Kidney (tissue), 13 donors: ENCODE measurements at regions not wholly inside any gene's neighbourhood (a gene's known extent, or its start where the extent isn't known, plus 50 kb on each side); places are given as distances from the start of the nearest gene placed in this dataset.

Experiments
- DNase-seq, 5 donors: peaks; one replicate each; pipeline ENCODE4 v3.0.0-alpha.2; 2013 to 2020
- FAIRE-seq: peaks from 2 replicates; lab custom pipeline; 2012; peaks lifted over from hg19 to GRCh38; lab: Jason Lieb, UNC
- H3K27ac ChIP-seq, 2 donors: one replicate each; pipeline ENCODE4 v1.7.0; 2013; ENCODE audit warnings: low read depth in 2 of 2, low read length in 2 of 2, inconsistent platforms in 1 of 2
- H3K27me3 ChIP-seq: one replicate; pipeline ENCODE4 v1.7.1; 2013; ENCODE audit warnings: low read length, inconsistent platforms; ENCODE audit not compliant: control insufficient read depth, insufficient read depth
- H3K36me3 ChIP-seq, 3 donors: one replicate each; pipeline versions ENCODE4 v1.7.0 to v1.7.1; 2013; ENCODE audit warnings: low read length in 3 of 3, control low read depth in 1 of 3, inconsistent platforms in 1 of 3; ENCODE audit not compliant: insufficient read depth in 3 of 3, control insufficient read depth in 2 of 3
- H3K4me1 ChIP-seq, 3 donors: one replicate each; pipeline versions ENCODE4 v1.7.0 to v1.7.1; 2013; ENCODE audit warnings: low read length in 3 of 3, inconsistent platforms in 1 of 3, low read depth in 1 of 3; ENCODE audit not compliant: control insufficient read depth in 2 of 3, insufficient read depth in 2 of 3
- H3K4me3 ChIP-seq, 3 donors: one replicate each; pipeline versions ENCODE4 v1.7.0 to v1.8.1; 2013; ENCODE audit warnings: low read length in 3 of 3, control low read depth in 1 of 3, inconsistent platforms in 1 of 3
- H3K9ac ChIP-seq, 3 donors: one replicate each; pipeline versions ENCODE4 v1.7.0 to v1.7.1; 2013; ENCODE audit warnings: low read length in 3 of 3, control low read depth in 1 of 3, inconsistent platforms in 1 of 3
- H3K9me3 ChIP-seq, 3 donors: one replicate each; pipeline versions ENCODE4 v1.7.0 to v1.7.1; 2013; ENCODE audit warnings: low read length in 3 of 3, control low read depth in 1 of 3, inconsistent platforms in 1 of 3; ENCODE audit not compliant: control insufficient read depth in 2 of 3, insufficient read depth in 1 of 3
- CTCF ChIP-seq: IDR thresholded peaks from 3 replicates; pipeline ENCODE4 v1.5.1; 2012; ENCODE audit warnings: mild to moderate bottlenecking, moderate library complexity, borderline replicate concordance; ENCODE audit not compliant: insufficient read depth; ENCODE audit errors: extremely low read depth
- intact Hi-C: fragments of 100-400 bp; cut with DNase I; formaldehyde crosslinking; loops from one replicate; pipeline ENCODE4 v1.11.1; 2022
- donor health status: control.
- donor health status: control.
- donor health status: control.
- donor health status: control.
- donor health status: control.
- donor health status: DM: yes; HTN: yes; CAD: no.
- donor health status: Normal renal cell carcinoma (clear cell type).

DNA sequence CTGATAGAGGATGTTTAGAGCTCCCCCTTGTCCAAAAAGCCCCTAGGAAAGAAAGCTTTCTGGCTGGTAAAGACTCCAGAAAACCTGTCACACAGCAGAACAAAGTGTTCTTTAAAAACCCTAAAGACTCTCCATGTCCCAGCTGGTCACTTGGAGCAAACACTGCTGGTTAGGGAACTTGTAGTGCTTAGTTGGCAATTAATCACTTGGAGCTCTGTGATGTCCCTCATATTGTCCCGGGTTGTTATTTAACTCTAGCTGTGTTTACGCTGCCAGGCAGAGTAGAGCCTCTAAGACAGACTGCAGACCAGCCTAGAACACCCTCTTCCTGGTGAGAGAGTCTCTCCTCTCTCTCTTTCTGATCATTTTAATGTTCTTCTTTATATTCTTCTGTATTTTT is 267.3 kb downstream of the BCOR start:
- intact Hi-C loops: no loop called here
- TF ChIP-seq CTCF: no peak

GRCh38 chrX:39832211-39832610 is 265.5 kb downstream of the BCOR start:
- H3K4me1 ChIP-seq: peaks cover 0 to 8% (median 0%) of the 10 kb centered on the region in 3 donors
- no peak overlapping the region for H3K4me3 ChIP-seq
- no peaks in the 10 kb centered on the region for H3K9me3 ChIP-seq
- DNase-seq: no peak
- H3K27me3 ChIP-seq: peaks cover 4% of the 10 kb centered on the region
- no peak for TF ChIP-seq CTCF
- no peaks in the 10 kb centered on the region for H3K36me3 ChIP-seq
- H3K27ac ChIP-seq: no peak overlapping the region
- H3K9ac ChIP-seq: no peak overlapping the region
- intact Hi-C loops: no loop called here
- FAIRE-seq: no peak

More for the DNA sequence above, 267.3 kb downstream of the BCOR start:
- Histone ChIP-seq H3K27ac (peak overlapping the region in 1 of 2 donors; percentile 34), H3K4me1 (peaks cover 0 to 8% (median 0%) of the 10 kb centered on the region in 3 donors), H3K9me3 (no peaks in the 10 kb centered on the region), H3K27me3 (peaks cover 4% of the 10 kb centered on the region), H3K36me3 (no peaks in the 10 kb centered on the region), H3K4me3 (no peak overlapping the region), H3K9ac (no peak overlapping the region)
- DNase-seq: peak in 2 of 5 donors; percentile 49 to 78
- peak; percentile 68 for FAIRE-seq

GRCh38 chrX:39834600-39834999 is 263.2 kb downstream of the BCOR start:
- no peak for TF ChIP-seq CTCF
- no peak overlapping the region for H3K4me3 ChIP-seq
- H3K27me3 ChIP-seq: peaks cover 4% of the 10 kb centered on the region
- H3K9me3 ChIP-seq: no peaks in the 10 kb centered on the region
- H3K9ac ChIP-seq: no peak overlapping the region
- intact Hi-C loops: no loop called here
- H3K36me3 ChIP-seq: no peaks in the 10 kb centered on the region
- no peak for FAIRE-seq
- peaks cover 0 to 7% (median 0%) of the 10 kb centered on the region in 3 donors for H3K4me1 ChIP-seq
- no peak overlapping the region for H3K27ac ChIP-seq
- no peak for DNase-seq

GRCh38 chrX:39835241-39835640 is 262.5 kb downstream of the BCOR start:
- DNase-seq (no peak), FAIRE-seq (no peak)
- Histone ChIP-seq H3K4me1 (peaks cover 0 to under 1% (median 0%) of the 10 kb centered on the region in 3 donors), H3K27ac (no peak overlapping the region), H3K4me3 (no peak overlapping the region), H3K9ac (no peak overlapping the region), H3K36me3 (no peaks in the 10 kb centered on the region), H3K27me3 (peaks cover 4% of the 10 kb centered on the region), H3K9me3 (no peaks in the 10 kb centered on the region)
- intact Hi-C loops: no loop called here
- no peak for TF ChIP-seq CTCF
